Activated CD4-positive, alpha-beta memory T cell treated with anti-CD3 and anti-CD28 coated beads, Interleukin-2, amount 10 ng/mL, durations not matched to agents 7 days and 5 days (primary cell): ENCODE measurements at regions not wholly inside any gene's neighbourhood (a gene's known extent, or its start where the extent isn't known, plus 50 kb on each side); places are given as distances from the start of the nearest gene placed in this dataset.
"Not testable (repeated sequence)": the region's sequence is repeated elsewhere in the genome, so short reads cannot be mapped to it uniquely, and the experiment has no call there.

Experiments
- CTCF ChIA-PET: fragments of 350-600 bp; sonication (Branson Sonifier 250); formaldehyde crosslinking; loops from one replicate; lab custom pipeline; 2021; ENCODE audit warnings: antibody characterized with exemption, inconsistent platforms; lab: Charles Lee
- POLR2A ChIA-PET: fragments of 350-600 bp; sonication (Branson Sonifier 250); formaldehyde crosslinking; loops from one replicate; lab custom pipeline; 2021; ENCODE audit warnings: antibody characterized with exemption; lab: Charles Lee
- DNase-seq: peaks from one replicate; pipeline ENCODE4 v3.0.0-alpha.2; 2020
- H3K27ac Mint-ChIP-seq: one replicate; pipeline ENCODE4 v1.8.0; 2021; ENCODE audit warnings: mild to moderate bottlenecking, mixed read lengths
- H3K27me3 Mint-ChIP-seq: one replicate; pipeline ENCODE4 v1.8.0; 2021; ENCODE audit warnings: mixed read lengths
- H3K36me3 Mint-ChIP-seq: one replicate; pipeline ENCODE4 v1.8.0; 2021; ENCODE audit warnings: low read depth, mixed read lengths
- H3K4me1 Mint-ChIP-seq: one replicate; pipeline ENCODE4 v1.8.0; 2021; ENCODE audit warnings: mixed read lengths
- H3K4me3 Mint-ChIP-seq: one replicate; pipeline ENCODE4 v1.8.0; 2021; ENCODE audit warnings: mild to moderate bottlenecking, mixed read lengths
- H3K9me3 Mint-ChIP-seq: one replicate; pipeline ENCODE4 v1.8.0; 2021; ENCODE audit warnings: mixed read lengths

DNA sequence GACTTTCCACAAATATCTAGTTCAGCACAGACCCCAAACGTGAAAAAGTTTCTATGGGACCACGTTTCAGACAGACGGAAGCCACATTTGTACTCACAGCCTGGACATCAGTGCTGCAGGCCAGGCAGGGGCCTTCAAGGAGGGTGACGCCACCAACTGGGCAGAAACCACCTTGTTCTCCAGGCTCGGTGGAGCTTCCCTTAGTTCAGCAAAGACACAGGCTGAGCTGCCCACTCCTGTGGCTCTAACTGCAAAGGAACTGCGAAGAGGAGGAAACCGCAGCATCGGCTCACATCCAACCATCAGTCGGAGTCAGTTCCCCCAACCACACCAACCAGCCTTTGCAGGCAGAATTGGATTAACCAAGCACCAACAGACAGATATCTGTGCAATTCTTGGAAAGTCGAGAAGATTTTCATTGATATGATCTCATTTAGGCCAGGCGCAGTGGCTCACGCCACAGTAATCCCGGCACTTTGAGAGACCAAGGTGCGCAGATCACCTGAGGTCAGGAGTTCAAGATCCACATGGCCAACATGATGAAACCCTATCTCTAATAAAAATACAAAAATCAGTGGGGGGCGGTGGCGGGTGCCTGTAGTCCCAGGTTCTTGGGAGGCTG is 73.3 kb upstream of the CNEP1R1 start:
- no peaks in the 10 kb centered on the region for H3K4me1 Mint-ChIP-seq
- DNase-seq = no peak
- no peaks in the 10 kb centered on the region for H3K9me3 Mint-ChIP-seq
- ChIA-PET CTCF (no interaction called here), POLR2A (no interaction called here)
- H3K27me3 Mint-ChIP-seq = peaks cover 6% of the 10 kb centered on the region
- H3K27ac Mint-ChIP-seq = no peak overlapping the region
- H3K36me3 Mint-ChIP-seq = no peaks in the 10 kb centered on the region
- no peak overlapping the region for H3K4me3 Mint-ChIP-seq

- H3K27me3 Mint-ChIP-seq = peaks cover 6% of the 10 kb centered on the region
- H3K27ac Mint-ChIP-seq = no peak overlapping the region
- H3K4me1 Mint-ChIP-seq = no peaks in the 10 kb centered on the region
- ChIA-PET CTCF (no interaction called here), POLR2A (no interaction called here)
- no peaks in the 10 kb centered on the region for H3K9me3 Mint-ChIP-seq
- no peaks in the 10 kb centered on the region for H3K36me3 Mint-ChIP-seq
- no peak overlapping the region for H3K4me3 Mint-ChIP-seq
- DNase-seq = no peak
Observed at GRCh38 chr16:49952386-49952785, 72.6 kb upstream of the CNEP1R1 start.

DNA sequence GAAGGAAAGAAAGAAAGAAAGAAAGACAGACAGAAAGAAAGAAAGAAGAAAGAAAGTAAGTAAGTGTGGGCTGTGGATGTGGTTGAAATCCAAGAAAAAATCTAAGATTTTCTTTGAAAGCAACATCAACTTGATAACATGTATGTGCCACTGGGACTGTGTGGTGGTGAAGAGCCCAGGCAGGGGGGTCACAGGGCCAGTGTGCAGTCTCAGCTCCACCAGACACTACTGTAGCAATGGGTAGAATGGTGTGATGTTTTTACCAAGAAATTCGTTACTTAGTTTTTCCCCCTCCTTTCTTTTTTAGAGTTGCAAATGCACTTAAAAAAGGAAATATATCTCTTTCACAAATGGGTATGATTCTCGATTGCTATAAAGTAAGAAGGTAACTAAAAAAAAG is 71.9 kb upstream of the CNEP1R1 start:
- CTCF ChIA-PET = no interaction called here

DNA sequence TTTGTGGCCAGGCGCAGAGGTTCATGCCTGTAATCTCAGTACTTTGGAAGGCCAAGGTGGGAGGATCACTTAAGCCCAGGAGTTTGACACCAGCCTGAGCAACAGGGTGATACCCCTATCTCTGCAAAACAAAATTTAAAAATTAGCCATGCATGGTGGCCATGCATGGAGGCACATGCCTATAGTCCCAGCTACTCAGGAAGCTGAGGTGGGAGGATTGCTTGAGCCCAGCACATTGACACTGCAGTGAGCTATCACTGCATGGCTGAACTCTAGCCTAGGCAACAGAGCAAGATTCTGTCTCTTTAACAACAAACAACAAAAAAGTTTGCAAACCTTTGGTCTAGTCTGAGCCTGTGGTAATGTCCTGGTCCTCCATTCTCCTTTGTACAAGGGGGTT is 69.2 kb upstream of the CNEP1R1 start:
- Mint-ChIP-seq H3K4me1 (no peaks in the 10 kb centered on the region), H3K36me3 (no peaks in the 10 kb centered on the region), H3K27ac (no peak overlapping the region), H3K27me3 (peaks cover 4% of the 10 kb centered on the region), H3K9me3 (no peaks in the 10 kb centered on the region), H3K4me3 (no peak overlapping the region)
- CTCF ChIA-PET = no interaction called here
- no peak for DNase-seq
- POLR2A ChIA-PET = no interaction called here

More for the DNA sequence above, 71.9 kb upstream of the CNEP1R1 start:
- H3K4me3 Mint-ChIP-seq = no peak overlapping the region
- POLR2A ChIA-PET = no interaction called here
- no peak overlapping the region for H3K27ac Mint-ChIP-seq
- no peak for DNase-seq
- no peaks in the 10 kb centered on the region for H3K4me1 Mint-ChIP-seq
- H3K36me3 Mint-ChIP-seq = no peaks in the 10 kb centered on the region
- H3K27me3 Mint-ChIP-seq = peaks cover 6% of the 10 kb centered on the region
- H3K9me3 Mint-ChIP-seq = no peaks in the 10 kb centered on the region

- no peak overlapping the region for H3K27ac Mint-ChIP-seq
- H3K4me3 Mint-ChIP-seq = no peak overlapping the region
- H3K9me3 Mint-ChIP-seq = no peaks in the 10 kb centered on the region
Observed at GRCh38 chr16:49956915-49957314, 68.1 kb upstream of the CNEP1R1 start.

DNA sequence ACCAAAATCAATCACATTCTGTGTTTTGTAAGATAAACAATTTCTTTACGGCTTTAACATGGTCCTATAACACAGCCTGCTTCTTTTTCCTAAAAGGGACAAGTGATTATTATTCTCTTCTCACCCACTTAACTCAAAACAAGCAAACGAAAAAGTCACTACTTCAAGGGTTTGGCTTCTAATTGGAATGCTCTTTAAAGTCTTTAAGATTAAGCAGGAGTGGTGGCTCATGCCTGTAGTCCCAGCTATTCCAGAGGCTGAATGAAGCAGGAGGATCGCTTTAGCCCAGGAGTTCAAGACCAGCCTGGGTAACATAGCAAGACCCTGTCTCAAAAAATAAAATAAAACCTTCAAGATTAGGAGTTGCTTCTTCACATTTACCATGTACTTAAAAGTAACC is 66.6 kb upstream of the CNEP1R1 start:
- H3K27me3 Mint-ChIP-seq = peaks cover 10% of the 10 kb centered on the region
- no peak overlapping the region for H3K4me3 Mint-ChIP-seq
- POLR2A ChIA-PET = no interaction called here
- CTCF ChIA-PET = interaction anchor here (1.3 kb wide), 2 partner anchors 14 to 848 kb away, joined by 3 to 5 read pairs; no protein-coding TSS in a partner anchor
- H3K4me1 Mint-ChIP-seq = no peaks in the 10 kb centered on the region
- no peak overlapping the region for H3K27ac Mint-ChIP-seq
- no peaks in the 10 kb centered on the region for H3K9me3 Mint-ChIP-seq
- DNase-seq = no peak
- H3K36me3 Mint-ChIP-seq = no peaks in the 10 kb centered on the region

More at GRCh38 chr16:49956915-49957314, 68.1 kb upstream of the CNEP1R1 start:
- peaks cover 4% of the 10 kb centered on the region for H3K27me3 Mint-ChIP-seq
- no peak for DNase-seq
- no peaks in the 10 kb centered on the region for H3K36me3 Mint-ChIP-seq
- no peaks in the 10 kb centered on the region for H3K4me1 Mint-ChIP-seq
- ChIA-PET CTCF (interaction anchor here (1.1 kb wide), 1 partner anchor 66 kb away, joined by 4 read pairs; no protein-coding TSS in a partner anchor), POLR2A (no interaction called here)

GRCh38 chr16:49959552-49960277 is 65.3 kb upstream of the CNEP1R1 start:
- no peak for DNase-seq
- Mint-ChIP-seq H3K4me1 (no peaks in the 10 kb centered on the region), H3K4me3 (no peak overlapping the region), H3K36me3 (no peaks in the 10 kb centered on the region), H3K27ac (no peak overlapping the region), H3K9me3 (no peaks in the 10 kb centered on the region), H3K27me3 (peaks cover 10% of the 10 kb centered on the region)
- ChIA-PET CTCF (no interaction called here), POLR2A (no interaction called here)

DNA sequence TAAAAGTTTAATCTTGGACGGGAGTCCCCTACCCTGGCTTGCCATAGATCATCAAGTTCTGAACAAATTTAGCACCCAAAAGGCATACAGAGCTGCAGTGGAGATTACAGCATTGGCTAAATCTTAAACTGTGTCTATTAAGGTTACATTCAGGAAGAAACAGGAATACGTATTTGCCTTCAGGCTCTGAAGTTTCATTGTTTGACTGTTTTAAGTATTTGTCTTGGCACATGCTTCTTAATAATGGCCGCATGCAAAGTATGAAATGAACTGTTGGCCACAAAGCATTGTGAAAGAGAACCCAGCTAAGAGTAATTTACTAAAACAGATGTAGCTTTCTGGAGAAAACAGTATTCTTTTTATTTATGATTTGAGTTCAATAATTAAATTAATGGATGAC is 63.9 kb upstream of the CNEP1R1 start:
- no peak for DNase-seq
- H3K27me3 Mint-ChIP-seq = peaks cover 10% of the 10 kb centered on the region
- ChIA-PET POLR2A (no interaction called here), CTCF (no interaction called here)
- no peak overlapping the region for H3K27ac Mint-ChIP-seq
- H3K4me3 Mint-ChIP-seq = no peak overlapping the region
- H3K9me3 Mint-ChIP-seq = no peaks in the 10 kb centered on the region
- H3K36me3 Mint-ChIP-seq = no peaks in the 10 kb centered on the region
- H3K4me1 Mint-ChIP-seq = no peaks in the 10 kb centered on the region

- DNase-seq, H3K9me3 Mint-ChIP-seq, H3K4me1 Mint-ChIP-seq, H3K4me3 Mint-ChIP-seq, CTCF ChIA-PET, H3K27ac Mint-ChIP-seq, H3K36me3 Mint-ChIP-seq: not testable (repeated sequence)
- POLR2A ChIA-PET = interaction anchor here (0.7 kb wide), 1 partner anchor 1158 kb away, joined by 3 read pairs; no protein-coding TSS in a partner anchor
- peaks cover 17% of the 10 kb centered on the region for H3K27me3 Mint-ChIP-seq
Observed at GRCh38 chr16:49962566-49962965, 62.5 kb upstream of the CNEP1R1 start.

DNA sequence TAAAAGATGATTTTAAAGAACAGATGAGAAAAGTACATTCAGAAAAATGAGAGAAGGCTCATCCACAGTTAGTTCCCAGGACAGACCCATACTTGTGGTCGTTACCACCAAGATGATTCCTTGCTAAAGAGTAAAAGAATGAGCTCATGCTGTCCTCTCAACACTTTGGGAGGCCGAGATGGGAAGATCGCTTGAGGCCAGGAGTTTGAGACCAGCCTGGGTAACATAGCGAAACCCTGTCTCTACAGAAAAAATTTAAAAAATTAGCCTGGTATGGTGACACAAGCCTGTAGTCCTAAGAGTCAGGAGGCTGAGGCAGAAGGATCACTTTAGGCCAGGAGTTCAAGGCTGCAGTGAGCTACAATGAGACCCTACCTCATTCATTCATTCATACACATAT is 60.7 kb upstream of the CNEP1R1 start:
- Mint-ChIP-seq H3K4me1 (no peaks in the 10 kb centered on the region), H3K36me3 (no peaks in the 10 kb centered on the region), H3K27ac (no peak overlapping the region), H3K4me3 (no peak overlapping the region), H3K27me3 (peaks cover 27% of the 10 kb centered on the region), H3K9me3 (no peaks in the 10 kb centered on the region)
- ChIA-PET CTCF (no interaction called here), POLR2A (no interaction called here)
- no peak for DNase-seq

GRCh38 chr16:49964973-49965372 is 60.1 kb upstream of the CNEP1R1 start:
- Mint-ChIP-seq H3K27ac (no peak overlapping the region), H3K4me1 (no peaks in the 10 kb centered on the region), H3K4me3 (no peak overlapping the region), H3K36me3 (no peaks in the 10 kb centered on the region), H3K27me3 (peaks cover 31% of the 10 kb centered on the region), H3K9me3 (no peaks in the 10 kb centered on the region)
- DNase-seq = no peak
- ChIA-PET POLR2A (no interaction called here), CTCF (no interaction called here)

GRCh38 chr16:49967012-49967559 is 57.9 kb upstream of the CNEP1R1 start:
- peaks cover 34% of the 10 kb centered on the region for H3K27me3 Mint-ChIP-seq
- ChIA-PET CTCF (interaction anchor here (0.5 kb wide), 1 partner anchor 10 kb away, joined by 3 read pairs; no protein-coding TSS in a partner anchor), POLR2A (no interaction called here)
- no peaks in the 10 kb centered on the region for H3K4me1 Mint-ChIP-seq
- no peak overlapping the region for H3K27ac Mint-ChIP-seq
- H3K4me3 Mint-ChIP-seq = no peak overlapping the region
- no peaks in the 10 kb centered on the region for H3K9me3 Mint-ChIP-seq
- no peak for DNase-seq
- no peaks in the 10 kb centered on the region for H3K36me3 Mint-ChIP-seq

DNA sequence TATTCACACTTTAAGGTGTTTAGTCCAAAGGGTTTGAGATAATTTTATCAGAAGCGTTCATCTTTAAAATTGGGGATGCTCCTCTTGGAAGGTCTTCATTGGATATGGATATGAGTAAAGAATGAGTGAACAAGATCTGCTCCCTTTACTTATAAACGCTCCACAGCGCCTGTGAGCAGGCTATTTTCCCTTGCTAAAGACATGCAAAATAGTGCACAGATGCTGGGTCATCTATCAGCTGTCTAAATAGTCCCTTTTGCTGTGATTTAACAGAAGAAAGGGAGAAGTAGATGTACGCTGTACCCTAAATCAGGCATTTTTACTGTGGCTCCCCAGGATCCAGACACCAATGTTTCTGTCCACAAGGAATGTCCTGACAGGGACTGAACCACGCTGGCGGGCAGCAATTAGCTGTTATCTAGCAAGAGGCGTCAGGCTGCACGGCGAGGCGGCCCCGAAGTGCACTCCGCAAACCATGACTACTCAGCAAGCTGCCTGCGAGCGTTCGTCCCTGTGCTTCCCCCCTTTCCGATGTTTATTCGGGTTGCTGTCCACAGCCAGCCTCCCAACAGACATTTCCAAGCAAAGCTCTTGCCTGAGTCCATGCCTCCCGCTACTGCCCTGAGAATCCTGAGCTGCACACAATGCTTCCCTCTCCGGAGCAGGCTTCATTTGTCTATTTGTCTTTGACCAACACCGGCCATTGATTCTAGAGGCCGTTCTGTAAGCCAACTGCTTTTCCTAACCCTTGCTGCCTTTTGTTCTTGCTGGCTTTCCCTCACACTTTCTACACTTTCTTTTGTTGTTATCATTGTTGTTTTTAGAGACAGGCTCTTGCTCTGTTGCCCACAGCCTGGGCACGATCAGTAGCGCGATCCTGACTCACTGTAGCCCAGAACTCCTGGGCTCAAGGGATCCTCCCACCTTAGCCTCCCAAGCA is 55.7 kb upstream of the CNEP1R1 start:
- H3K27me3 Mint-ChIP-seq = peaks cover 32% of the 10 kb centered on the region
- ChIA-PET POLR2A (no interaction called here), CTCF (no interaction called here)

More for the DNA sequence above, 55.7 kb upstream of the CNEP1R1 start:
- H3K9me3 Mint-ChIP-seq = no peaks in the 10 kb centered on the region
- H3K4me3 Mint-ChIP-seq = no peak overlapping the region
- no peak overlapping the region for H3K27ac Mint-ChIP-seq
- no peaks in the 10 kb centered on the region for H3K4me1 Mint-ChIP-seq
- DNase-seq = no peak
- no peaks in the 10 kb centered on the region for H3K36me3 Mint-ChIP-seq
